Left lung (tissue), 4 donors: ENCODE measurements at regions not wholly inside any gene's neighbourhood (a gene's known extent, or its start where the extent isn't known, plus 50 kb on each side); places are given as distances from the start of the nearest gene placed in this dataset.

ENCODE experiments used
- ATAC-seq: fragments of 200-7000 bp; cut with Tn5 transposase; one replicate; pipeline ENCODE4 v1.9.1; 2020; ENCODE audit warnings: moderate library complexity
- DNase-seq, 4 donors: peaks; one replicate each; pipeline ENCODE4 v3.0.0-alpha.2; 2013 to 2020
- H3K27ac ChIP-seq, 2 donors: fragments of 200-600 bp; sonication (generic) in 1 of 2; one replicate each; pipeline versions ENCODE4 v1.5.0 to v1.8.0; 2020 to 2021
- H3K27me3 ChIP-seq, 2 donors: fragments of 200-600 bp; sonication (generic) in 1 of 2; one replicate each; pipeline versions ENCODE4 v1.5.0 to v1.8.0; 2020 to 2021
- H3K36me3 ChIP-seq, 2 donors: fragments of 200-600 bp; sonication (generic) in 1 of 2; one replicate each; pipeline versions ENCODE4 v1.5.0 to v1.8.0; 2020 to 2021
- H3K4me1 ChIP-seq, 2 donors: fragments of 200-600 bp; one replicate each; pipeline ENCODE4 v1.8.0; 2021
- H3K4me3 ChIP-seq, 2 donors: fragments of 200-600 bp; sonication (generic) in 1 of 2; one replicate each; pipeline versions ENCODE4 v1.5.0 to v1.8.0; 2020 to 2021; ENCODE audit warnings: mild to moderate bottlenecking in 1 of 2
- H3K9me3 ChIP-seq, 2 donors: fragments of 200-600 bp; sonication (generic) in 1 of 2; one replicate each; pipeline versions ENCODE4 v1.5.0 to v1.8.0; 2020 to 2021
- intact Hi-C, 2 donors: fragments of 100-400 bp; cut with DNase I; formaldehyde crosslinking; loops; one replicate each; pipeline versions ENCODE4 v1.11.2 to v1.14.2; 2022
- TF ChIP-seq, protein P1 (sequence below), 2 donors: fragments of 200-600 bp; sonication (generic) in 1 of 2; IDR thresholded peaks; one replicate each; pipeline versions ENCODE4 v1.5.0 to v1.8.0; 2021; ENCODE audit warnings: antibody characterized with exemption in 2 of 2
- donor health status: DM: no; HTN: yes; CAD: no.
- donor health status: DM: no; HTN: no; CAD: no.

DNA sequence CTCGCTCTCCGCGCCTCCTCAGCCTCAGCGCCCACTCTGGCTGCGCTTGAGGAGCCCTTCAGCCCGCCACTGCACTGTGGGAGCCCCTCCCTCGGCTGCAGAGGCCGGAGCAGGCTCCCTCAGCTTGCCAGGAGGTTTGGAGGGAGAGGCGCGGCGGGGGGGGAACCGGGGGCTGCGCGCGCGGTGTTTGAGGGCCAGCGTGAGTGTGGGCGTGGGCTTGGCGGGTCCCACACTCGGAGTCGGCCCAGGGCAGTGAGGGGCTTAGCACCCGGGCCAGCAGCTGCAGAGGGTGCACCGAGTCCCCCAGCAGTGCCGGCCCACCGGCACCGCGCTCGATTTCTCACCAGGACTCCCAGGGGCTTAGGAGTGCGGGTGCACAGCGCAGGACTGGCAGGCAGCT lies 1220.9 kb downstream of the PCDH9 start:
- TF ChIP-seq, protein P1, sequence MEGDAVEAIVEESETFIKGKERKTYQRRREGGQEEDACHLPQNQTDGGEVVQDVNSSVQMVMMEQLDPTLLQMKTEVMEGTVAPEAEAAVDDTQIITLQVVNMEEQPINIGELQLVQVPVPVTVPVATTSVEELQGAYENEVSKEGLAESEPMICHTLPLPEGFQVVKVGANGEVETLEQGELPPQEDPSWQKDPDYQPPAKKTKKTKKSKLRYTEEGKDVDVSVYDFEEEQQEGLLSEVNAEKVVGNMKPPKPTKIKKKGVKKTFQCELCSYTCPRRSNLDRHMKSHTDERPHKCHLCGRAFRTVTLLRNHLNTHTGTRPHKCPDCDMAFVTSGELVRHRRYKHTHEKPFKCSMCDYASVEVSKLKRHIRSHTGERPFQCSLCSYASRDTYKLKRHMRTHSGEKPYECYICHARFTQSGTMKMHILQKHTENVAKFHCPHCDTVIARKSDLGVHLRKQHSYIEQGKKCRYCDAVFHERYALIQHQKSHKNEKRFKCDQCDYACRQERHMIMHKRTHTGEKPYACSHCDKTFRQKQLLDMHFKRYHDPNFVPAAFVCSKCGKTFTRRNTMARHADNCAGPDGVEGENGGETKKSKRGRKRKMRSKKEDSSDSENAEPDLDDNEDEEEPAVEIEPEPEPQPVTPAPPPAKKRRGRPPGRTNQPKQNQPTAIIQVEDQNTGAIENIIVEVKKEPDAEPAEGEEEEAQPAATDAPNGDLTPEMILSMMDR (IDR thresholded peaks at IDR 0.05): no peak
- H3K4me1 ChIP-seq: no peaks in the 10 kb centered on the region
- H3K27me3 ChIP-seq: no peaks in the 10 kb centered on the region
- peaks cover 0 to 33% of the 10 kb centered on the region in 2 donors for H3K9me3 ChIP-seq
- no peaks in the 10 kb centered on the region for H3K36me3 ChIP-seq
- no peak overlapping the region for H3K4me3 ChIP-seq
- intact Hi-C loops: no loop called here
- H3K27ac ChIP-seq: no peak overlapping the region
- DNase-seq (peak in 1 of 4 donors; percentile 50), ATAC-seq (no peak)

DNA sequence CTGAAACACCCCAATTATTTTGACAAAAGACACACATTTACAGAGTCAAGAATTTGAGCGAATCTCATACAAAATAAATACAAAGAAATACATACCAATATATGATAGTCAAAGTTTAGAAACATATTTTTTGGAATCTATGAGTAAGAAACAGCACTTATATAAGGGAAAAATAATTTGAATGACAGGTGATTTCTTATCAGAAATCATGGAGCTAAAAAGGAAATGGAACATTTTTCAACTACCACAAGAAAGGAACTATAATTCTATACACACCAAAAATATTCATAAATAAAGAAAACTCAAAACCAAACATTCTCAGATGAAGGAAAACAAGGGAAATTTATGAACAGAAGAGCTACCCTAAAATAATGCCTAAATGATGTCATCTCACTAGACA lies 1226.6 kb downstream of the PCDH9 start:
- H3K9me3 ChIP-seq: peaks cover 0 to 18% of the 10 kb centered on the region in 2 donors
- DNase-seq (no peak), ATAC-seq (no peak)
- H3K4me1 ChIP-seq: no peaks in the 10 kb centered on the region
- H3K27me3 ChIP-seq: no peaks in the 10 kb centered on the region
- TF ChIP-seq, protein P1 (IDR thresholded peaks at IDR 0.05): no peak
- H3K36me3 ChIP-seq: no peaks in the 10 kb centered on the region
- intact Hi-C loops: no loop called here
- no peak overlapping the region for H3K4me3 ChIP-seq
- no peak overlapping the region for H3K27ac ChIP-seq

DNA sequence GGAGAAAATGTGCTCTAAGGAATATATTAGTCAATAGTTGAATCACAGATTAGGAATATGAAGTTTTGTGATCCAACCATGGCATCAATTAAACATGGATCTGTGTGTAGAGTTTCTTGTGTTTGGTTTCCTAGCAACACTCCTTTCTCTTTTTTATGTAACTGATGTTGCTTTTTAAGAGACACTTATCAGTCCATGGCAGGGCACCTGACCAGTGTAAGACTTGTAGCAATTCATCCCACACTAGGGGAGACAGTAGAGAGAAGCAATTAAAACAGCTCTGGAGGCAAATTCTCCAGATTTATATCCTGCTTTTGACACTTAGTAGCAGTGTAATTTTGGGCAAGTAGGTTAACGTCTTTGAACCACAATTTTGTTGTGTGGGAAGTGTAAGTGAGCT lies 1229.0 kb downstream of the PCDH9 start:
- TF ChIP-seq, protein P1 (IDR thresholded peaks at IDR 0.05): no peak

DNA sequence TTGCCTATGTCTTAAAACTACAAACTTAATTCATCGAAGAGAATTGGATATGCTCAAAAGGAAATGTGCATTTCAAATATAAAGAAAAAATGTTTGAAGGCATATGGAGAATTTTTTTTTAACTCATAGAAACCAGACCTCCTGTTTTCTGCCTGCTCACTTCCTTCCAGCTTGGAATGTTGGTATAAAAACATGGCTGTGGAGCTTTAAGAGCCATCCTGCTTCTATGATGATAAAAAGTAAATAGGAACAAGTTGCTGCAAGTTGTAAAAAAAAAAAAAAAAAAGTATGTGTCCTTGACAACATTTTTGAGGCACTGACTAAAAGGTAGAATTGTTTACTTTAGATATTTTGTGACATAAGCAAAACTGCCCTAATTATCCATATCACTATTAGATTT lies 1230.7 kb downstream of the PCDH9 start:
- no peak for DNase-seq
- no peaks in the 10 kb centered on the region for H3K4me1 ChIP-seq
- ATAC-seq: no peak
- no peak overlapping the region for H3K27ac ChIP-seq
- no peaks in the 10 kb centered on the region for H3K27me3 ChIP-seq
- TF ChIP-seq, protein P1 (IDR thresholded peaks at IDR 0.05): no peak
- no peaks in the 10 kb centered on the region for H3K36me3 ChIP-seq
- intact Hi-C loops: no loop called here
- no peak overlapping the region for H3K4me3 ChIP-seq
- H3K9me3 ChIP-seq: peaks cover 0 to 13% of the 10 kb centered on the region in 2 donors

More for the DNA sequence above, 1229.0 kb downstream of the PCDH9 start:
- no peaks in the 10 kb centered on the region for H3K4me1 ChIP-seq
- ATAC-seq (no peak), DNase-seq (no peak)
- H3K27me3 ChIP-seq: no peaks in the 10 kb centered on the region
- intact Hi-C loops: no loop called here
- H3K36me3 ChIP-seq: no peaks in the 10 kb centered on the region
- peaks cover 0 to 18% of the 10 kb centered on the region in 2 donors for H3K9me3 ChIP-seq
- H3K27ac ChIP-seq: no peak overlapping the region
- no peak overlapping the region for H3K4me3 ChIP-seq

DNA sequence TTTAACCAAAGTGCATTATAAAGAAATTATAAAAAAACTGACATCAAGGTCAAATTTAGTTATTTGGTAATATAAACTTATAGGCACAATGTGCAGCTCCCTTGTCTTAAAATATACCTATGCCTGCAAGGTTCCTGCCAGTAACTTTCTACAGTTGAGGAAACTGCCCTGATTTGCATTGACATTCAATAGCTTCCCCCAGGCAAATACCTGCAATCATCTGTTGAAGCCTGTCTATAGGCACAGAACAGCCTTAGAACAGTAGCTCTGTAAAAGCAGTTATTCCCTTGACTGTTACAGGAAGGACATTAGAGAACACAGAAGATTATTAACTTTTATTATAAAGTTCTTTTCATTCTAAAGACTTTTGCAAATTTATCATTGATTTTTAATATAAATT lies 1239.5 kb downstream of the PCDH9 start:
- Histone ChIP-seq H3K27ac (no peak overlapping the region), H3K36me3 (no peaks in the 10 kb centered on the region), H3K4me1 (no peaks in the 10 kb centered on the region), H3K9me3 (peaks cover 0 to 6% of the 10 kb centered on the region in 2 donors), H3K4me3 (no peak overlapping the region), H3K27me3 (no peaks in the 10 kb centered on the region)
- no peak for ATAC-seq
- TF ChIP-seq, protein P1 (IDR thresholded peaks at IDR 0.05): no peak
- intact Hi-C loops: no loop called here
- DNase-seq: no peak
